GM19238 (cell line): ENCODE measurements at regions not wholly inside any gene's neighbourhood (a gene's known extent, or its start where the extent isn't known, plus 50 kb on each side); places are given as distances from the start of the nearest gene placed in this dataset.
"Not testable (repeated sequence)": the region's sequence is repeated elsewhere in the genome, so short reads cannot be mapped to it uniquely, and the experiment has no call there.

ENCODE experiments used
- DNase-seq: peaks from one replicate; pipeline ENCODE4 v3.0.0; 2011; ENCODE audit warnings: low spot score; ENCODE audit not compliant: insufficient read length

DNA sequence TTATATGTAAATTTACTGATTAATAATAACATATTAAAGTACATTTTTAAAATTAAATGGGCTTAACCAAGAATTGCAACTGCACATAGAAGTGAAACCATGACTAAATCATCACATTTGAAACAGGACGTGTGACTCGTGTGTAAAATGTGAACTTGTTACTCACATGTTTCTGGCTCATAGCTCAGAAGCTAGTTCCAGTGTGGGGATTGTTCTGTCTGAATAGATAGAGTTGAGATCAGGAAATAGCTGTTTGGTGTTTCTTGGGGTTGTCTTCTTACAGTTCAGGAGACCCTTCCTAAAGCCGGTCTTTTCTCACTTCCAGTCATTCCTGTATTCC, 130.9 kb downstream of the LAT start:
- not testable (repeated sequence) for DNase-seq

DNA sequence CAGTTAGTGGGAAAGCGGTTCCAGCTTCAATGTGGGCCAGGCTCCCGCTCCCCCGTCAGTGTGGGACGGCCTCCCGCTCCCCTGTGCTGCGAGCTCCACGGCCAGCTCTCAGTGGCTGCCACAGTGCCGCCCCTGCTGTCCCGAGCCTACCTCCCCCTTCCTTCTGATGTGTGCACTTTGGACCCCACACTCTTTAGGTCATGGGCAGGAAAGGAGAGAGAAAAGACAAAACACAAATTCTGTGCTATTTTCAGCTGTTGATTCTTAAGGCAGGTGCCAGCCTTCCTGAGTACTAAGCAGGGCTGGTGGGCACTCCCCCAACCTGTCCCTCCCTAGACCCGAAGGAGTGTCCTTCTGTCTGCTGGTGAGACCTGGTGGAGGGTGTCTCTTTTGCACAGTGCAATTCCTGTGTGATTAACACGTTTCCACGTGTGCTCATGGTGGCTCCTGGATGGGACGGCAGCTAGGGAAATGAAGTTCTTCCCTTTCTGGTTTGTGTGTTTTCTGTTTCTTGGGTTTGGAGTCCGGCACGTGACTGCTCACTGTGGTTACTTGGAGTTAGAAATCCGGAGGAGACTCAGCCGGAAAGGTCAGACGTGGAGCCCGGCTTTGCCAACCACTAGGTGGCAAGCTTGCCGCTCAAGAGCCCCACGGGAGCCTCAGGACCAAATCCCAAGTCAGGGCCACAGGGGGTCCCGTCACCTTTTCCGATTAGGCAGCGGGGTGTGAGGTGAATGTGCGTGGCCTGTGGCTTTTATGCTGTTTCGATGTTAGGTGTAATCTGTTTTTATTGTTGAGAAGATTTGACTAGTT, 130.3 kb downstream of the LAT start:
- DNase-seq, result not testable (repeated sequence)

DNA sequence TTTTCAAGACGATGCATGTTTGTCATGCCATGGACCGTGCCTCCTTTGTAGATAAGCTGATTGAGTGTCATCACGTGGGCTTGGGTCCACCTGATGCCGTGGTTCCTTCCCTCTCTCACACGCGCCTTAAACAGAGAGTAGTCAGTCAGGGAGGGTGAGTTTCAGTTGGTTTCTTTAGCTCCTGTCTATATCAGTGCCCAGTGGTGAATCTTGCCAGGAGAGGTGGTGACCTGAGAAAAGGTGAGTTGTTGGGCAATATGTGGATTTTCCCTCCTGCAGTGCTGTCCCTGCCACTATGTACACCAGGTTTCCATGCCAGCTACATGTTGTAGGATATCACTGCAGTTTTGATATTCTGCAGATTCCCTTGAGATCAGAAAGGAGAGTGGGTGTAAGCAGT, 129.7 kb downstream of the LAT start:
- DNase-seq, result no peak

DNA sequence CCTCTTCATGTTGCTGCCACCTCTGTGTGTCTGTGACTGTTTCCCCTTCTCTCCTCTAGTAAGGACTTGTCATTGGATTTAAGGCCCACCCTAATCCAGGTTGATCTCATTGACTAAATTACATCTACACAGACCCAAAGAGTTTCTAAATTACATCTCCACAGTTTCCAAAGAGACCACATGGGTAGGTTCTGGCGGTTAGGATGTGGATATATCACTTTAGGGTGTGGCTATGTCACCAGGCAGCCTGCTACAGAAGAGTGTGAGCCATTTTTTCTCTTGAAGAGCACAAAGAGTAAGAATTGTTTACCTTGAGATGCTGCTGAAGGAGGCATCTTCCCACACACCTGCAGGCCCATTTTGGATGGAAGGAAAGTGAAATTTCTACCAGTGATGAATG, 128.6 kb downstream of the LAT start:
- DNase-seq, result not testable (repeated sequence)

DNA sequence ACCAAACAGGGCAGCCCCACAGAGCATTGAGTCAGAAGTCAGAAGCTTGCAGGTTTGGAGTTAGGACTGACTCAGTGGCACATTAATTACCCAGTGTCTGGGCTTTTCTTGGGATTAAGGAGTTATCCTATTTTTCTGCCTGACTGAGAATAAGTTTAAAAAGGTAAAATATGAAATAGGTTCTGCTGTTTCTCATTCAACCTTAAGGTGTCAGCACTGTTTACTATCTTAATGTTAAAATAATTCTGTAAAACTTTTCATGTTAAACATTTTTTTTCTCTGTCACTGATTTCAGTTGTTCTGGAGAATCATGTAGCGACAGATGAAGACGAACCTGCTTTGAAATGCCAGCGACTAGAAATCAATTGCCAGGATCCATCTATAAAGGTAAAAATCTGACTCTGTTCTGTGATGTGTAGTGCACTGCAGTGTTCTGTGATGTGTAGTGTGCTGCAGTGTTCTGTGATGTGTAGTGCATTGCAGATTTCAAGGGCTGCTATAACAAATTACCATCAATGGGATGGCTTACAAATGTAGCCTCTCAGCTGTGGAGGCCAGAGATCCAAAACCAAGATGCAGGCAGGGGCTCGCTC, 128.0 kb downstream of the LAT start:
- DNase-seq, result no peak

DNA sequence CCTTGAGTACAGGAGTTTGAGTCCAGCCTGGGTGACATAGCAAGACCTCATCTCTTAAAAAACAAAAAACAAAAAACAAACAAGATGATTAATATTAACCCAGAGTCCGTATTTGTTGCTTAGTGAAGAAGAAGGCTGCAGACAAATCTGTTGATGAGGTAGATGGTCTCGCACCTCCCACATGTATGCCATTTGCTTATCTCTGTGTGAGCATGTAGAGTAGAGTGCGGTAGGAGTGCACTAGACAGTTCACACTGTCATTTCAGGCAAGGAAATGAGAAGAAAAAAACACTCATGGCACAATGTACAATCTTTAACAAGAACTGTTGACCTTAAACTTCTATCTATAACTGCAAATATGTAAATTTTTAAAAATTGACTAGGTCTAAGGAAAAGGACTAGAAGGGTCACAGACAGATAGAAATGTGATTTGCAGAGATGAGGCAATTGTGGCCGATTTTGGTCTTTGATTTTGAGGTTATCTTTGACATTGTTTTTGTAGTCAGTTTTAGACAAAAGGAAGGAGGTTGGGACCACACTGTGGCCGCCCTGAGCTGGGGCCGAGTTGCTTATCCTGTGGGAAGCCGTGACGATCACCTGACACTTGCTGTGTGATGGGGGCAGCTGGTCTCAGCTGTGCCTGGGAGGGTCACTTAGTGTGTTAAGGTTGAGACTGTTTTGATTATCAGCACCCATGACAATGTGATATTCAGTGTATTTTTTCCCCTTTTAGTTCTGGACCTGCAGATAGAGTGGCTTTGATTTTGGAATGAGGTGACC, 127.2 kb downstream of the LAT start:
- DNase-seq, result not testable (repeated sequence)

DNA sequence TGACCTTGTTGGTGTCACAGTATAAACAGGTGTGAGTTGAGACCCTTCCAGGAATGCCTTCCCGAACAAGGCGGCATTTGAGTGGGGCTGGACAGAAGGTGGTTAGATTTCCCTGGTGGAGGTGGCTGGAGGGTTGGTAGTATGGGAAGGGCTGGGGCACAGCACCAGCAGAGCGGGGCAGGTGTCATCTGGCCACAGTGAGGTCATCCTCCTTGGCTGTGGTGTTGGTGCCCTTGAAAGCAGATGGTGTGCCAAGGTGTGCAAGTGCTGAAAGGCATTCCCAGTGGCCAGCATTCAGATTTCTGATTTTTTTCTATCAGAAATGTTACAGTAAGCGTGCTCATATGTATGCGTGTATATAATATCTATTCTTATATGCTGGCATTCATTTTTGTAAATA, 126.6 kb downstream of the LAT start:
- no peak for DNase-seq

DNA sequence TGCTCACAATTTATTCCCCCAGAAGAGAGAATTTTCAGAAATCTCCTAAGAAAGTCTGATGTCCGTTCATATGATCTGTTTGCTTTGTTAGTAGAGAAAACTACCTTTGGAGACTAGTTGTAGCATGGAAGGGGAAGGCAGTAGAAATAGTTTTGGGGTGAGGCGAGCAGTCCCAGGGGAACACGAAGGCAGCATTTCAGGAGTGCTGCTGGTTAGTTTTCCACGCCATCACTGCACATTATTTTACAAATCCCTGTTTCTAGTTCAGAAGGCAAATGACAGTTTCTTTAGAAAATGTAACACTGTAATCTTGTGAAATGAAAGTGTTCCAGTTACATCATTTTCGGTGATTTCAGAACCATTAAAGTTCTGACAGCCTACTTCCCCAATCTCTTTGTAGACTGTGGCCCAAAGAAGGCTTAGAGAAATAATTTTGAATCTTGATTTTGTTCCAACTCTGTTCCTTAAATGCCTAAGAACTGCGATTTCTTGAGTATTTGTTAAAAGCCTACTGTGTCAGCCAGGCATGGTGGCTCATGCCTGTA, 123.8 kb downstream of the LAT start:
- not testable (repeated sequence) for DNase-seq

DNA sequence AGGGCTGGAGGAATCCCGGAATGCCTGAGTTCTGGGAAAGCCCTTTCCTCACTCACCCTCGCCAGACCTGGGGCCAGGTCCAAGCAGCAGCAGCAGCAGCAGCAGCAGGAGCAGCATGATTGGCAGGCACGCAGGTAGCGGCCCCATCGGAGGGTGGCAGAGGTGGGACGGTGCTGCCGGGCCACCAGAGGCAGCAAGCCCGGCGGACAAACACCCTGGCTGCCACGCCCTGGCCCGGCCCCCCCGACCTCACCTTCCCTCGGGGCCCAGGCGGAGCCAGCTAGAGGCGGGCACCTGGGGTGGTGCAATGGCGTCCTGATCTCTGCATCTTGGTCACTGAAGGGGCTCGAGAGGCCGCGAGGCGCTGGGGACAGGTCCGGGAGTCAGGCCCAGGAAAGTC, 122.4 kb downstream of the LAT start:
- DNase-seq, result no peak

DNA sequence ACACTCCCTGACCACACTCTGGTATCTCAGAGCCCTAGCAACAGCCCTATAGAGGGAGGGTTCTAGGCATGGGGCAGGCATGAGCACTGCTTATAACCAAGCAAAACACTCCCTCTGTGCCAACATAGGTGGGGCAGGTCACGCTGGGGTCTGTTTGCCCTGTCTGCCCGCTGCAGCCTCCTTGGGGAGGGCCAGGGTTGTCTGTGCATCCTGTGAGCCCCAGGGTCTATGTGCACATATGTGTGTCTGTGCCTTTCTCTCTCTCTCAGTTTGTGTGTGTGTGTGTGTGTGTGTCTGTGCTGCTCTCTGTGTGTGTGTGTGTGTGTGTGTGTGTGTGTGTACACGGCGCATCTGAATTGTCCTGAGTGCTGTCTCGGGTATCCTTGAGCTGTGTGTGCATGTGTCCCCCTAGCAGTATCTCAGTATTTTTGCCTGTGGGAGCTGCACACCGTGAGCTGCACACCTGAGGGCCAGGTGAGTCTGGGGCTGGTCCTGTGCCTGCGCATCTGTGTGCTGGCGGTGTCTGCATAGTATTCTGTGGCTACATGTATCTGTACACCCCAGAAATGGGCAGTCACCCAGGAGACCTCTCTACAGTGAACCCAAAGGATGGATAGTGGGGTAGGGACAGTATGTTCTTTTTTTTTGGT, 121.5 kb downstream of the LAT start:
- DNase-seq, result not testable (repeated sequence)

DNA sequence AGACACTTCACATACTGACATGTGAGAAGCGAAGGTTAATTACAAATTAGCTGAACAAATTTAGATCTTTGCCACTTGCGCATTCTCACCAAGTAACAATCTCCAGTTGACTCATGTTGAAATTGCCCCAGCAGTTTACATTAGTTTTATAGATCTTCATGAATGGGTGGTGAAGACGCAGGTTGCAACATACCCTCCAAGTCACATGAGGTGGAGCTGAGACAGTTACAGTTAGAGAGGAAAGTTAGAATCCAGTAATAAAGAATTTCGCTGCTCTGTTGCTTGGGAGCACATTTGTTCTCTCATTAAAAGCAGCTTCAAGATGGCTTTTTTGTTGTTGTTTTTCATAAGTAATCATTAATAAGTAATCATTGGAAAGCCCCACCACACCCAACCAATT, 119.7 kb downstream of the LAT start:
- DNase-seq, result not testable (repeated sequence)

DNA sequence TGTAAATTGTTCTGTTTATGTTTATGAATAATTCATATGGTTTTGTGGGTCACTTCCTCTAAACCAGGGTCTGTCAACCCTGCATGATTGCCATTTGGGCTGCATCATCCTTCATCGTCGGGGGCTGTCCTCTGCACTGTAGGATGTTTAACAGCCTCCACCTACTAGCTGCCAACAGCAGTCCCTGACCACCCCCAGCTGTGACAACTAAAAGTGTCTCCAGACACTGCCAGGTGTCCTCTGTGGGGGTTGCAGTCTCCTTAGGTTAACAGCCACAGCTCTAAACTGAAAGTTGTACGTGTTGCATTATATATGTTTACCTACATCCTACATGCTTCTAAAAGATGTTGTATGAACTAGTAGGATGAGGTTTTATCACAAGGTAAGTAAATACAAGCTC, 113.1 kb downstream of the LAT start:
- DNase-seq, result not testable (repeated sequence)

DNA sequence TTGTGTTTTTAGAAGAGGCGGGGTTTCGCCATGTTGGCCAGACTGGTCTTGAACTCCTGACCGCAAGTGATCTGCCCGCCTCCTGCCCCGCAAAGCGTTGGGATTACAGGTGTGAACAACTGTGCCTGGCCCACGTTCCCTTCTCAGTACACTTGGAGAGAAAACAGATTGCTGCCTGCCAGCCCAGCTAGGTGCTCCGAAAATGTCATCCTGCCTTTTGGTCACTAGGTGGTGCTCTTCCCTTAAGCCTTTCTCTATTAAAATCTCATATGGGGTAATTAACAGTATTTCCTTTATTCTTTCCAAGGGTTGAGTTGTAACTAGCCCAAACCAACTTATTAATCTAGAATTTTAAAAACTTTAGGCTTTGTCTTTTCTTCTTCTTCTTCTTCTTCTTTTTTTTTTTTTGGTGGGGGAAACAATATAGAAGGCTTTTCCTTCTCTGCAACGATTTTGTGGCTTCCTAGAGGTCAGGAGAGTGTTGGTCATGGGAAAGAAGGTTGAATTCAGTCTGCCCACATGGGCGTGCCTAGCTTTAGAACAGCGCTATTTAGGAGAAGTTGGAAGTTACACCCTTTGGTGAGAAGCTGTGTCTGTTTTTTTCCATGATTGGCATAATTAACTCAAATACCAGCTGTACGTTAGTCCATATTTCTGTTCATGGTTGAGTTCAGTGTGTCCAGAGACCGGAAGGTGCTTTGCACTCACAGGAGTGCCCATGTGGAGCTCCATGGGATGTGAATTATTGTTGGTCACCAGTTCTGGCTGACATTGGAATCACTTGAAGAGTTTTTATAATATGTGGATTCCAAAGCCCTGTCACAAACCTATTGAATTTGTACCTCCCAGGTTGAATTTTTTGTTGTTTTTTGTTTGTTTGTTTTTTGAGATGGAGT, 110.1 kb downstream of the LAT start:
- DNase-seq, result not testable (repeated sequence)

DNA sequence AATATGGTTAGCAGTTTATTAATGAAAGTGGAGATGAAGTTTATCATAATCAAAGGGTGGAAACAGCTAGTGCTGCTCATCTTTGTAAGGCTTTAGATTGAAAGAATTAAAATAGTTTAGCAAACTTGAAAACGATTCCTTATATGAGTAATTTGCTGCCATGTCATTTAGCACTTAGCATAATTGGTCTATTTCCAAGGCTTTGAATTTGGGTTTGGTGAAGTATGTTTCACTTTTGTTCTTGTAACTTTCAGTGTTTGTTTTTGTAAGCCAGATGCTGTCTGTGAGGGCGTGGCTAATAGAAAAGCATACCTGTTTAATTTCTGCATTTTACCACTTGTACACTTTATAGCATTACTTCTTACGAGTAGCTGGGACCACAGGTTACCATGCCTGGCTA, 109.5 kb downstream of the LAT start:
- DNase-seq, result not testable (repeated sequence)

DNA sequence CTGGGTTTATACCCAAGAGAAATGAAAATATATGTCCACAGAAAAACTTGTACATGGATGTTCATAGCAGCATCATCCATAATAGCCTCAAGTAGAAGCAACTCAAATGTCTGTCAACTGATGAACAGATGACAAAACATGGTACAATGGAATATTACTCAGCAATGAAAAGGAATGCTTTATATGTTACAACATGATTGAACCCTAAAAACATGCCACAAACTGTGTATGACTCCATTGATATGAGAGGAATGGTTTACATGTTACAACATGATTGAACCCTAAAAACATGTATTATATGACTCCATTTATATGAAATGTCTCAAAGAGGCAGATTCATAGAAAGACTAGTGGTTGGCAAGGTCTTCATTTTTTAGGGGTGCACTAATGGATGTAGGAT, 104.8 kb downstream of the LAT start:
- DNase-seq, result not testable (repeated sequence)

DNA sequence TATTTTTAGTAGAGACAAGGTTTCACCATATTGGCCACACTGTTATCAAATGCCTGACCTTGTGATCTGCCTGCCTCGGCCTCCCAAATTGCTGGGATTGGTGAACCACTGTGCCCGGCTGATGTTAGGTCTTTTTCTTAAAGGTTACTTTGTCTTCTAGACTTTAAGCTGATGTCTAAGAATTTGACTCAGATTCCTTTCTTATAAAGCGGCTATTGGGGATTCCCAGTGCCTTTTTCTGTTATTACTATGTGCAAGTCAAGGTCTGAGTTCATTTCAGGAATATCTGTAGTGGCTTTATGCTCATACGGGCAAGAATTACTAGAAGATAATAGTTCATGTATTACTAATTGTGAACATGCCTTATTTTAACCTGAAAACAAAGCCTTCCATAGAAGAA, 102.8 kb downstream of the LAT start:
- DNase-seq, result not testable (repeated sequence)

DNA sequence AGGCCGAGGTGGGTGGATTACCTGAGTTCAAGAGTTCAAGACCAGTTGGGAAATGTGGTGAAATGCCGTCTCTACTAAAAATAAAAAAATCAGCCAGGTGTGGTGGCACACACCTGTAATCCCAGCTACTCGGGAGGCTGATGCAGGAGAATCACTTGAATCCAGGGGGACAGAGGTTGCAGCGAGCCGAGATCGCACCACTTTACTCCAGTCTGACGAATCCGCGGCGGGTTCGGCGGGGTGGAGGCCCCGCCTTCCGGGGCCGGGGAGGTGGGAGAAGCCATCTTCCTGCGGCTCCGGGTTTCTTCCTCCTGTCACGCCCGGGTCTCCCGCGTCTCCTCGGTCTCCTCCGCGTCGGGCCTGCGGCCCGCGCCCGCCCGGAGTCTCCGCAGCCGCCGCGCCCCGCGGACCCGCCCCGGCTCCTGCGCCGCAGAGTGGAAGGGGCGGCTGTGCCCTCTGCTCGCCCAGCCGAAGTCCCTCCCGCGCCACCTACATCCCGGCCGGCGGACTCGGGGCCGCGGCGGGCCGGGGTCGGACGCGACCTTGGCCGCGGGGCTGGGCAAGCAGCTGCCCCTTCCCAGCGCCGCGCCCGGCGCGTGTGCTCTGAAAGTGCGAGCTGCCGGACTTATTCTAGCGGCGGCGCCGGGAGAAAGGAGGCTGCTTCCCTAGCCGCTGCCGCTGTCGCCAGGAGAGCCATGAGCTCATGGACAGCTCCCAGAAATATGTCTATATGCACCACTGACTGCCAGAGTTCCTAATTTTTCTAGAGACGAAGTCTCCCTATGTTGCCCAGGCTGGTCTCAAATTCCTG, 97.2 kb downstream of the LAT start:
- not testable (repeated sequence) for DNase-seq

DNA sequence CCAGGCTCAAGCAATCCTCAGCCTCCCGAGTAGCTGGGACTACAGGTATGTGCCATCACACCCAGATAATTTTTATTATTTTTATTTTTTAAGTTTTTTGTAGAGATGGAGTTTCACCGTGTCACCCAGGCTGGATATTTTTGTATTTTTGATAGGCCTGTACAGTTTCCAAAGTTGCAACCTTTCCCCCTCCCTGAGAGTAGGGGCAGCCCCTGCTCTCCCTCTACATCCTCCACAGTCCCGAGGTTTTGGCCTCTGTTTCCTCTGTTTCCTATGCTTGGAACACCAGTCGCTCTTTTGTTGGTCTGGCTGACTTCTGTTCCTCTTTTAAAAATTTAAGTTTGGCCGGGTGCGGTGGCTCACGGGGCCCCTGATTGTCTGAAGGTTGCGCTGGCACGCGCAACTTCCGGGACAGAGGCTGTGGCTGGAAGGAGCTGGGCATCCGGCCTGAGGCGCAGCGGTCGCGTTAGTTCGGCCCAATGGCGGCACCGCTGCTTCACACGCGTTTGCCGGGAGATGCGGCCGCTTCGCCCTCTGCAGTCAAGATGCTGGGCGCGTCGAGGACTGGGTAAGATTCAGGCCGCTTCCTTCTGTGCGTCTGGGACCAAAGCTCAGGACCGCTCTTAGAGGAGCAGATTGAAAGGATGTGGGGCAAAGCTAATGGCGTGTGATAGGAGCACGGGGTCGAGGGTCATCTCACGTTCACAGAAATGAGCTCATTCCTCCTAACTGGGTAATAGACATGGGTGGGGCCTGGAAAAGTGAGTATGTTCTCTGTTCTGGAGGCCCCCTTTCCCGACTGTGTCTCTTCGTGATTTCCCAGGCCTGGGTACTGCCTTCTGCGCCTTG, 89.9 kb downstream of the LAT start:
- not testable (repeated sequence) for DNase-seq

DNA sequence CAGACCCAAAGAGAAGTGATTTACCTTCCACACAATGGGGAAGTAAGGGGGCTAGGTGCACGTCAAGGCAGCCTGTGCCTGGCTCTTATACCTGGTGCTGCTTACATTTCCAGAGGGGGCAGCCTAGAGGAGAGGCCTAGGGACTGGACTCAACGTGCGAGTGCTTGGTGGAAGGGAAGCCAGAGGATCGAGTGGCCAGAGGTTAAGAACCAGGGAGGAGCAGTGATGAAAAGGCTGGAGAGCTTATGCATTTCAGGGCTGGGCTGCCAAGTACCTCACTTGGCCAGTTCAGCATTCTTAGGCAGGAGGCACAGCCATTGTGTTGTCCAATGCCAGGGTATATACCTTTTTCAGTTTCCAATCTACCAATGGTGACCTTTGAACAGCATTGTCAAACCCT, 77.4 kb downstream of the LAT start:
- DNase-seq, result not testable (repeated sequence)
